ENCODE measurements at regions not wholly inside any gene's neighbourhood (a gene's known extent, or its start where the extent isn't known, plus 50 kb on each side); places are given as distances from the start of the nearest gene placed in this dataset.

DNA sequence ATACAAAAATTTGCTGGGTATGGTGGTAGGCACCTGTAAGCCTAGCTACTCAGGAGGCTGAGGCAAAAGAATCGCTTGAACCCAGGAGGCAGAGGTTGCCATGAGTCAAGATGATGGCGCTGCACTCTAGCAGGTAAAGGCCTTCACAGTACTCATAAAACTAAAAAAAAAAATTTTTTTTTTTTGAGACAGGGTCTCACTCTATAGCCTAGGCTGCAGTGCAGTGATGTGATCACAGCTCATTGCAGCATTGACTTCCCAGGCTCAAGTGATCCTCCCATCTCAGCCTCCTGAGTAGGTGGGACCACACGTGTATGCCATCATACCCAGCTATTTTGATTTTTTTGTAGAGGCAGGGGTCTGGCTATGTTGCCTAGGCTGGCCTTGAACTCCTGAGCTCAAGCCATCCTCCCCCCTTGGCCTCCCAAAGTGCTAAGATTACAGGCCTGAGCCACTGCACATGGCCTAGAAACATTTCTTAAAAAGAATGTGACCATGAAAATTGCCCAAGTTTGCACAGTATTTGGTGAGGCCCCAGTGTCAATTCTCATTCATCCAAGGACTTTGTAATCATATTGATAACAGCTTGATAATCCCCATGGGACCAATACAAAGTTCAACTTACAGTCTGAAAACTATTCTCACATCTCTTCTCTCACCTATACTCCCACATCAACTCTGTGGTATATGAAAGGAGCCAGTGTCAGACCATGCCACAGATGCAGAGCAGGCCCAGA lies 64.2 kb upstream of the MYCN start:
- H2AFZ ChIP-seq (ENCODE audit: low read depth, low read length): no peak overlapping the region
- DNase-seq (no peak), ATAC-seq (ENCODE audit: insufficient read depth, low read depth) (no peak)
- TF ChIP-seq, protein P1, sequence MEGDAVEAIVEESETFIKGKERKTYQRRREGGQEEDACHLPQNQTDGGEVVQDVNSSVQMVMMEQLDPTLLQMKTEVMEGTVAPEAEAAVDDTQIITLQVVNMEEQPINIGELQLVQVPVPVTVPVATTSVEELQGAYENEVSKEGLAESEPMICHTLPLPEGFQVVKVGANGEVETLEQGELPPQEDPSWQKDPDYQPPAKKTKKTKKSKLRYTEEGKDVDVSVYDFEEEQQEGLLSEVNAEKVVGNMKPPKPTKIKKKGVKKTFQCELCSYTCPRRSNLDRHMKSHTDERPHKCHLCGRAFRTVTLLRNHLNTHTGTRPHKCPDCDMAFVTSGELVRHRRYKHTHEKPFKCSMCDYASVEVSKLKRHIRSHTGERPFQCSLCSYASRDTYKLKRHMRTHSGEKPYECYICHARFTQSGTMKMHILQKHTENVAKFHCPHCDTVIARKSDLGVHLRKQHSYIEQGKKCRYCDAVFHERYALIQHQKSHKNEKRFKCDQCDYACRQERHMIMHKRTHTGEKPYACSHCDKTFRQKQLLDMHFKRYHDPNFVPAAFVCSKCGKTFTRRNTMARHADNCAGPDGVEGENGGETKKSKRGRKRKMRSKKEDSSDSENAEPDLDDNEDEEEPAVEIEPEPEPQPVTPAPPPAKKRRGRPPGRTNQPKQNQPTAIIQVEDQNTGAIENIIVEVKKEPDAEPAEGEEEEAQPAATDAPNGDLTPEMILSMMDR (IDR thresholded peaks at IDR 0.05; ENCODE audit: borderline replicate concordance, extremely low read depth, low read length, poor library complexity, severe bottlenecking): no peak
- TF ChIP-seq EZH2 (IDR thresholded peaks at IDR 0.05; ENCODE audit: borderline replicate concordance, low read depth, low read length, severe bottlenecking): no peak
- H3K4me1 ChIP-seq (ENCODE audit: insufficient read depth, low read length): no peaks in the 10 kb centered on the region
- H3K79me2 ChIP-seq (ENCODE audit: insufficient read depth, low read length): no peaks in the 10 kb centered on the region
- H3K36me3 ChIP-seq (ENCODE audit: insufficient read depth, low read length): no peaks in the 10 kb centered on the region
- H3K9ac ChIP-seq (ENCODE audit: low read depth, low read length): no peak overlapping the region
- no peaks in the 10 kb centered on the region for H4K20me1 ChIP-seq (ENCODE audit: insufficient read depth, low read length)
- H3K27me3 ChIP-seq (ENCODE audit: insufficient read depth, low read length, poor library complexity): no peaks in the 10 kb centered on the region
- no peak overlapping the region for H3K4me2 ChIP-seq (ENCODE audit: insufficient read depth, low read length)
- H3K27ac ChIP-seq (ENCODE audit: low read length): no peak overlapping the region
- no peak overlapping the region for H3K4me3 ChIP-seq (ENCODE audit: low read depth in 1 of 2, low read length in 2 of 2)
- peaks cover 2% of the 10 kb centered on the region for H3K9me3 ChIP-seq (ENCODE audit: insufficient read depth, low read length, severe bottlenecking)

DNA sequence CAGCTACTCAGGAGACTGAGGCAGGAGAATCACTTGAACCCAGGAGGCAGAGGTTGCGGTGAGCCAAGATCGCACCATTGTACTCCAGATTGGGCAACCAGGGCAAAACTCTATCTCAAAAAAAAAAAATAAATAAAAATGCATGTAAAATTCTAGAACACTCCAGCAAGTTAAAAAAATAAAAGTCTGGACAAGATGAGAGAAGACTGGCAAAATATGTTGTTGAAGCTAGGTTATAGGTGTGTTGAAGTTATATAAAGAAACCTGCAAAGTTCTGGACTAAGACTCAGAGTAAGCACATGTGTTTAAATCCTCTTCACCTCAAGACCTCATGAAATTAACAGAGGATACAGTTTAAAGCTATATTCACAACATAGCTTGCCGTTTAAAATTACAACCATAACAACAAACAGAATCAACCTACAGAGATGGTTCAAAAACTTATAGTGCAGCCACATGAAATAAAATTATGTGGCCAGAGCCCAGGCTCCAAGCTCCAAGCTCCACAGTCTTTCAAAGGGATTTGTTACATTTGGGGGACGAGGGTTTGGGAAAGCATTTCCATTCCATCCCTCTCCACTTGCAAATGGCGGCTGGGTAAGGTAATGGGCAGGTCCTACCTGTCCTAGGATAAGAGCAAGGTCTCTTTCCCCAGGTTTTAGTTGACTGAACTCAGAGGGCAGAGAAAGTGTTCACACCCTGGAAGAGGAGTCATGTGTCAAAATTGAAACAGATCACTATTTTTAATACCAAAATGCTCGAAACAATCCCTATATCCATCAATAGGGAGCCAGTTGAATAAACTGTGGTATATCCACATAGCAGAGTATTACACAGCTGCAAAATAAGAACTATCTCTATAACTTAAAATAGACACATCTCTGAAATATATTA lies 59.9 kb upstream of the MYCN start:
- TF ChIP-seq, protein P1 (IDR thresholded peaks at IDR 0.05; ENCODE audit: borderline replicate concordance, extremely low read depth, low read length, poor library complexity, severe bottlenecking): no peak
- TF ChIP-seq EZH2 (IDR thresholded peaks at IDR 0.05; ENCODE audit: borderline replicate concordance, low read depth, low read length, severe bottlenecking): no peak
- Histone ChIP-seq H3K27me3 (ENCODE audit: insufficient read depth, low read length, poor library complexity) (no peaks in the 10 kb centered on the region), H3K36me3 (ENCODE audit: insufficient read depth, low read length) (no peaks in the 10 kb centered on the region), H3K4me1 (ENCODE audit: insufficient read depth, low read length) (no peaks in the 10 kb centered on the region), H3K9me3 (ENCODE audit: insufficient read depth, low read length, severe bottlenecking) (no peaks in the 10 kb centered on the region), H4K20me1 (ENCODE audit: insufficient read depth, low read length) (no peaks in the 10 kb centered on the region), H3K4me2 (ENCODE audit: insufficient read depth, low read length) (no peak overlapping the region), H3K27ac (ENCODE audit: low read length) (no peak overlapping the region), H3K9ac (ENCODE audit: low read depth, low read length) (no peak overlapping the region), H2AFZ (ENCODE audit: low read depth, low read length) (no peak overlapping the region), H3K4me3 (ENCODE audit: low read depth in 1 of 2, low read length in 2 of 2) (no peak overlapping the region), H3K79me2 (ENCODE audit: insufficient read depth, low read length) (no peaks in the 10 kb centered on the region)
- no peak for ATAC-seq (ENCODE audit: insufficient read depth, low read depth)
- no peak for DNase-seq

DNA sequence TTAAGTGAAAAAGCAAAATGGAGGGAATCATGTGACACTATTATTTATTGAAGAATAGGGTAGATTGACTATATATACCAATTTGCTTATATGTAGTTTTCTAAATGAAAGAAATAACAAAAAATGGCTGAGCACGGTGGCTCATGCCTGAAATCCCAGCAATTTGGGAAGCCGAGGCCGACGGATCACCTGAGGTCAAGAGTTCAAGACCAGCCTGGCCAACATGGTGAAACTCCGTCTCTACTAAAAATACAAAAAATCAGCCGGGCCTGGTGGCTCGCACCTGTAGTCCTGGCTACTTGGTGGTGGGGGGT lies 59.3 kb upstream of the MYCN start:
- DNase-seq (no peak), ATAC-seq (ENCODE audit: insufficient read depth, low read depth) (no peak)
- no peak overlapping the region for H2AFZ ChIP-seq (ENCODE audit: low read depth, low read length)

More for the DNA sequence above, 59.3 kb upstream of the MYCN start:
- Histone ChIP-seq H3K27ac (ENCODE audit: low read length) (no peak overlapping the region), H3K79me2 (ENCODE audit: insufficient read depth, low read length) (no peaks in the 10 kb centered on the region), H3K36me3 (ENCODE audit: insufficient read depth, low read length) (no peaks in the 10 kb centered on the region), H3K4me3 (ENCODE audit: low read depth in 1 of 2, low read length in 2 of 2) (no peak overlapping the region), H3K9me3 (ENCODE audit: insufficient read depth, low read length, severe bottlenecking) (no peaks in the 10 kb centered on the region), H3K9ac (ENCODE audit: low read depth, low read length) (no peak overlapping the region), H3K4me1 (ENCODE audit: insufficient read depth, low read length) (no peaks in the 10 kb centered on the region), H3K4me2 (ENCODE audit: insufficient read depth, low read length) (no peak overlapping the region), H3K27me3 (ENCODE audit: insufficient read depth, low read length, poor library complexity) (no peaks in the 10 kb centered on the region), H4K20me1 (ENCODE audit: insufficient read depth, low read length) (no peaks in the 10 kb centered on the region)
- TF ChIP-seq, protein P1 (IDR thresholded peaks at IDR 0.05; ENCODE audit: borderline replicate concordance, extremely low read depth, low read length, poor library complexity, severe bottlenecking): no peak
- TF ChIP-seq EZH2 (IDR thresholded peaks at IDR 0.05; ENCODE audit: borderline replicate concordance, low read depth, low read length, severe bottlenecking): no peak

Measured in DND-41 (cell line).